ENCODE measurements at regions not wholly inside any gene's neighbourhood (a gene's known extent, or its start where the extent isn't known, plus 50 kb on each side); places are given as distances from the start of the nearest gene placed in this dataset.

DNA sequence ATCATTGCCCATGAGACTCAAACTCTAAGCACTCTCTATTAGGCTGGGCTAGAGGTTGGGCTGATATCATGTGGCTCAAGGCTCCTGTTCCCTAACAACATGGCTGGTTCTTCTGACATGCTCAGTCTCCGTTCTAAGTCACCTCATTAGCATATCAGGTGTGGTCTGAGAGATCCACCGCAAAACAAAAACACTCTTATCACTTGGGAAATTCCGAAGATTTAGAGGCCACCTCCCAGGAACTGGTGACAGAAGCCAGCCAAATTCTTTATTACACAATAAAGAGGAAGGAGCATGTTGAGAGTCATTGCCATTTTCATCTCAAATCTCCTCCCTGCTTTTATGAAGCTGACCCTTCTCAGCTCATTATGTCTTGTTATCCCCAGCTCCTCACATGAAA is 107.6 kb downstream of the MSX2 start:
- Mint-ChIP-seq H3K36me3 (no peaks in the 10 kb centered on the region), H3K27ac (no peak overlapping the region), H3K9me3 (peaks cover 4% of the 10 kb centered on the region), H3K4me1 (no peaks in the 10 kb centered on the region), H3K4me3 (no peak overlapping the region)
- ATAC-seq (no peak), DNase-seq (ENCODE audit: low spot score in 2 of 2) (no peak)

DNA sequence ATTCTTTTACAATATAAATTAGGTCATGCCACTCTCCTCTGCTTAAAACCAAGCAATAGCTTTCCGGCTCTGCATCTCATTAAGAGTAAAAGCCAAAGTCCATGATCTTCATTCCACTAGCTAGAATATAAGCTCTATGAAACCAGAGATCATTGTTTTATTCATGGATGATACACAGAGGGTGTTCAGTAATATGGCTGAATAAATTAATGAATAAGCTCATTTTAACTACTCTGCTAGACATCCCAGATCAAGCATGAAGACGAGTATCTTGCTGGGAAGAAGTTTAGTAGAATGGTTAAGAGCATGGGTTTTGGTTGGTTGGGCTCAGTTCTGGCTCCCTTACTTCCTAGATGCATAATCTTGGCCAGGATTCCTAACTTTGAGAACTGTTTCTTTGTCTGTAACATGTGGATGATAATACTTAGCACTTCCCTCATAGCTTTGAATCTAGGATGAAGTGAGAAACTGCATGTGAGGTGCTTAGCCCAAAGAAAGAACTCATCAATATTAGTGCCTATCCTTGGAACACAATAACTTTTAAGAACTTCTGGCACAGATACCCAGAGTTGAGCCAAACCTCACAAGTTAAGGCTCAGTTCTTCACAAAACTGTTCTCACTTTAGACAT is 106.8 kb downstream of the MSX2 start:
- DNase-seq (ENCODE audit: low spot score in 2 of 2) (no peak), ATAC-seq (no peak)
- H3K4me3 Mint-ChIP-seq, result no peak overlapping the region
- H3K36me3 Mint-ChIP-seq, result no peaks in the 10 kb centered on the region
- peaks cover 4% of the 10 kb centered on the region for H3K9me3 Mint-ChIP-seq
- H3K27ac Mint-ChIP-seq, result no peak overlapping the region
- no peaks in the 10 kb centered on the region for H3K4me1 Mint-ChIP-seq

DNA sequence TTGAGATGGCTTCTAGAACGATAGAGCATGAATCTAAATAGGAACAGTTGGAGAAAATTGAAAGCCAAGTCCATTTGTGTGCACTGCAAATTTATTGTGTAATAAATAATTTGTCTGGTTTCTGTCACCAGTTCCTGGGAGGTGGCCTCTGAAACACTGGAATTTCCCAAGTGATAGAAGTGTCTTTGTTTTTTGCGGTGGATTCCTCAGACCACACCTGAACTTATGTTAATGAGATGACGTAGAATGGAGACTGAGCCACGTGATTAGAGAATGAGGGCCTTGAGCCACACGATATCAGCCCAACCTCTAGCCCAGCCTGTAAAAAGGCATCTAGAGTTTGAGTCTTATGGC is 105.1 kb downstream of the MSX2 start:
- Mint-ChIP-seq H3K4me1 (no peaks in the 10 kb centered on the region), H3K4me3 (no peak overlapping the region), H3K36me3 (no peaks in the 10 kb centered on the region), H3K27ac (no peak overlapping the region), H3K9me3 (peaks cover 5% of the 10 kb centered on the region)
- ATAC-seq (no peak), DNase-seq (ENCODE audit: low spot score in 2 of 2) (no peak)

DNA sequence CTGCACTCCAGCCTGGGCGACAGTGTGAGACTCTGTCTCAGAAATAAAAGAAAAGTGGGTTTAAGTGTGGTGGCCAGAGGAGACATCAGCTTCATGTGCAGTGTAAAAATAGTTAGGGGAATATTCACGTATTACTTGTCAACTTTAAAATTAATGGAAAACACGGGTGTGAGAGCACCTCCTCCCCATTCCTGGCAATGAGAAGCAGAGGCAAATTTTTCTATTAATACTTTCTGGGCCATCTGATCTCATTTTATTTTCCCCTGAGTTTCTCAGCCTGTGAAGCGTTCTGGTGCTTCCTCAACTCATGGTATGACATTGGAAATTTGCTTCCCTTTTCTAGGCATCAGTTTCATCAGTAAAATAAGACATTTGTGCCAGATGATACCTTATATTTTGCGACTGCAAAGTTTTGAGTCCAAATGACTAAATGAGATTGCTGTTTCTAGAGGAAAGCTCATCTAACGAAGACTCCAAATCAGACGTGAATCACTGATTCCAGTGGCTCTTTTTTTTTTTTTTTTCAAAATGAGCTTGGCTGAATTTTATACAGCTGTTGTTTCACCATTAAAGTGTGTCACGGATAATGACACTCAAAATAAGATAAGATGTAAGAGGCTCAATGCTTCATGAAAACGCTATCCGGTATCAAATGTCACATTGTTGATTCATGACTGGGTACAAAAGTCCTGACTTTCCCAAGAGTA is 104.6 kb downstream of the MSX2 start:
- Mint-ChIP-seq H3K4me1 (no peaks in the 10 kb centered on the region), H3K4me3 (no peak overlapping the region), H3K9me3 (peaks cover 3% of the 10 kb centered on the region), H3K27ac (no peak overlapping the region), H3K36me3 (no peaks in the 10 kb centered on the region)
- DNase-seq (ENCODE audit: low spot score in 2 of 2), result no peak
- no peak for ATAC-seq

DNA sequence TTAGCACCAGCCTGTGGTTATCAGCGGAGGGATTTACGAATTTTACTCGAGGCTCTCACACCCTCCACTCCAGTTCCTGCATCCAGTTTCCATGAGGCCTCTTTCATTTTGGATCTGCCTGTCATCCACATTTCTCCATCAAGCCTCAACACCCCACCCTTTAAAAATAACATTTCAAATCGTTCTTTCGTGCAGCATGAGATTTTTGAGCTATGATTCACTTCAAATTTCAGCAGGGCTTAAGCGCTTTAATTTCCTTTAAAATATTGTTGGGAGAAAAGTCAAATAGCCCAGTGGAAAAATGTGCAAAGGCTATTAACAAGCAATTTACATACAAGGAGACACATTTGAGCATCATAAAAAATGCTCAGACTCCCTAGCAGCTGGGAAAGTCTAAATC is 103.2 kb downstream of the MSX2 start:
- Mint-ChIP-seq H3K36me3 (no peaks in the 10 kb centered on the region), H3K9me3 (peaks cover 3% of the 10 kb centered on the region), H3K4me3 (no peak overlapping the region), H3K27ac (no peak overlapping the region), H3K4me1 (no peaks in the 10 kb centered on the region)
- DNase-seq (ENCODE audit: low spot score in 2 of 2) (no peak), ATAC-seq (no peak)

DNA sequence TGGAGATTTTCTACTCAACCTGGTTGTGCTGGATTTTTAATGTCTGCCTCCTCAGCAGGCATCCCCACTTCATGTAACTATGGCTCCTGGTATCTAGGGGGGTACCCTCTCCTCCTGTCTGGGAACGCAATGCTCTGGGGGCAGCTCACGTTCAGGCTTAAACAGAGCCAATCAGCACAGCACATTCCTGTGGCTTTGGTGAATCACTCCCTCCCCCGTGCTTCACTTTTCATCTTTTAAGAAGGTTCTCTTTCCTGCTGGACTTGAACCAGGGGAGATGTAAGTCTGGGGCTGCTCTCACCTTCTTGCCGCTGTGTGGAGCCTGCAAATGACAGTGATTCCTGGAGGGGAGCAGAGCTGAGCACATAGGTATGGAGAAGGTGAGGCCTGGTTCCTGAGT is 101.2 kb downstream of the MSX2 start:
- Mint-ChIP-seq H3K27ac (no peak overlapping the region), H3K4me1 (no peaks in the 10 kb centered on the region), H3K36me3 (no peaks in the 10 kb centered on the region), H3K9me3 (peaks cover 10% of the 10 kb centered on the region), H3K4me3 (no peak overlapping the region)
- DNase-seq (ENCODE audit: low spot score in 2 of 2), result no peak
- ATAC-seq, result no peak

DNA sequence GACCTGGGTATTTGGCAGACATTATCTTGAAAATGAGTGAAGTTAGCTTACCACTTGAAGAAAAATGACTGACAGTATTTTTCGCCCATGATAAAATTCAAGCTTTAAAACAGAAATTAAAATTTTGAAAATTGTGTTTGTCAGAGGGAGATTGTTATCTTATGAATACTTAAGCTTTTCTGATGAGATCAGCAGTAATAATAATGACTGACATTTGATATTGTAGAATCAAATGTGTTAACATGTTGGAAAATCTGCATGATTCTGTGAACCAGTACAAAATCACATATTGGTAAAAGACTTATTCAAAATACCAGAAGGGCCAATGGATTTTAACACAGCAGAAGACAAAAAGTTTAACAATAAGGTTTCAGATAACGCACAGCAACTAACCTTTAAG is 94.0 kb downstream of the MSX2 start:
- Mint-ChIP-seq H3K27ac (no peak overlapping the region), H3K36me3 (no peaks in the 10 kb centered on the region), H3K9me3 (peaks cover 14% of the 10 kb centered on the region), H3K4me1 (no peaks in the 10 kb centered on the region), H3K4me3 (no peak overlapping the region)
- DNase-seq (ENCODE audit: low spot score in 2 of 2) (no peak), ATAC-seq (no peak)

DNA sequence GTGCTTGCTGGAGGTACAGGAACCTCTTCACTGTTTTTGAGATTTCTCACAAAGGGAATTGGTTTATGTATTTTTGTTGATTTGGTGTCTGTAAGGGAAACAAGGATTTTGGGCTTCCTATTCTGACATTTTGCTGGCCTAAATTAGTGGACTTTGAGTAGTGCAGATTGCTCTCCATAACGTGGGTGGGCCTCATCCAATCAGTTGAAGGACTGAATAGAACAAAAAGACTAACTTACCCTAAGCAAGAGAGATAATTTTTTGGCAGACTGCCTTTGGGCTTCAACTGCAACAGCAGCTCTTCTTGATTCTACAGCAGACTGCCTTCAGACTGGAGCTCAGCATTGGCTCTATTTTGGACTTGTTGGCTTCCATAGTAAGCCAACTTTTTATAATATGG is 93.2 kb downstream of the MSX2 start:
- no peak for DNase-seq (ENCODE audit: low spot score in 2 of 2)
- Mint-ChIP-seq H3K4me3 (no peak overlapping the region), H3K4me1 (no peaks in the 10 kb centered on the region), H3K27ac (no peak overlapping the region), H3K9me3 (peaks cover 14% of the 10 kb centered on the region), H3K36me3 (no peaks in the 10 kb centered on the region)
- no peak for ATAC-seq

DNA sequence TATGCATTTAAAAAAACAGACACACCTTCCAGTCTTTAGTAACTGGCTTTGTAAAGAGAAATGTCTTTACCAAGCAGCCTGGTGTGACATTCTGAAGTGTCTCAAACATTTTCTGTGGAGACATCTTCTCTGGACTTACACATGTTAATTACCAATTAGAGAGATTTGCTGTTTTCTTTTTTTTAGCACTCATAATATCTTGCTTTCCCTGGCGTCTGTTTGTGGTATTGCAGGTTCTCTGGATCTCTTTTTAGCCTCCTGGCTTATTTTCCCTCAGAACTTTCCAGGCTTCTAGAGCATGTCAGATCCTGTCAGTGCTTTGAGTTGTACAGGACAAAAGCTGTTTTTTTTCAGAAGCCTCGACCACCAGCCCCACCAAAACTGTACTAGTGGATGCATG is 92.5 kb downstream of the MSX2 start:
- no peaks in the 10 kb centered on the region for H3K4me1 Mint-ChIP-seq
- H3K9me3 Mint-ChIP-seq, result peaks cover 10% of the 10 kb centered on the region
- H3K4me3 Mint-ChIP-seq, result no peak overlapping the region
- no peak for ATAC-seq
- no peak overlapping the region for H3K27ac Mint-ChIP-seq
- no peak for DNase-seq (ENCODE audit: low spot score in 2 of 2)
- H3K36me3 Mint-ChIP-seq, result no peaks in the 10 kb centered on the region

DNA sequence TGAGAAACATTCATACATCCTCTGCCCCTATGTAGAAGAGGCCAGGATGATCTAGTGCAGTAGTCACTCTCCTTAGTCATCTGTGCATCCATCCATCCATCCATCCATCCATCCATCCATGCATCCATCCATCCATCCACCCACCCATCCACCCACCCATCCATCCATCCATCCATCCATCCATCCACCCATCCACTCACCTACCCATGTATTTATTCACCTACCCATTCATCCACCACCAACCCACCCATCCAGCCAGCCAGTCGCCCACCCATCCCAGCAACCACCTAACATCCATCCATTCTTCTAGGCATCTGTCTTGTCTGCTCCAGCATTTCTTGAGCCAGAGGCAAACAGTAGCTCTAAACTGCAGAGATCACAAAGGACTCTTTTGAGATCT is 87.1 kb downstream of the MSX2 start:
- DNase-seq (ENCODE audit: low spot score in 2 of 2), result no peak
- Mint-ChIP-seq H3K9me3 (peaks cover 6% of the 10 kb centered on the region), H3K4me3 (no peak overlapping the region), H3K4me1 (no peaks in the 10 kb centered on the region), H3K27ac (no peak overlapping the region), H3K36me3 (no peaks in the 10 kb centered on the region)
- no peak for ATAC-seq

DNA sequence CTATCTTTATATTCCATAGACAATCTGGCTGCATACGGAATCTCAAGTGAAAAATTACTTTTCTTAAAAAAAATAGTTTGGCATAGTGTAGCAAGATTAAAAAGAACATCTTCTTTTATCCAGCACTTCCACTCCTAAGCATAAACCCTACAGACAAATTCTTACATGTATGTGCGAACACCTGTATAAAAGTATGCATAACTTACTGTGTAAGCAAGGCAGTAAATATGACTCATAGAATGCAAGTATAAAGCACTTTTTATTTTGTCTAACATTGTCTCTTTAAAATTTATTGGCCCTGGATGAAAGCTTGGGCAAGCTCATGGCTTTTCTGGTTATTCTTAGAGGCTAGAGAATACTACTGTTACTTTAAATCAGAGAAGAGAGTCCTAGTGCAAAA is 86.4 kb downstream of the MSX2 start:
- DNase-seq (ENCODE audit: low spot score in 2 of 2), result no peak
- no peaks in the 10 kb centered on the region for H3K36me3 Mint-ChIP-seq
- H3K9me3 Mint-ChIP-seq, result peaks cover 2% of the 10 kb centered on the region
- no peaks in the 10 kb centered on the region for H3K4me1 Mint-ChIP-seq
- ATAC-seq, result no peak
- no peak overlapping the region for H3K4me3 Mint-ChIP-seq
- no peak overlapping the region for H3K27ac Mint-ChIP-seq

DNA sequence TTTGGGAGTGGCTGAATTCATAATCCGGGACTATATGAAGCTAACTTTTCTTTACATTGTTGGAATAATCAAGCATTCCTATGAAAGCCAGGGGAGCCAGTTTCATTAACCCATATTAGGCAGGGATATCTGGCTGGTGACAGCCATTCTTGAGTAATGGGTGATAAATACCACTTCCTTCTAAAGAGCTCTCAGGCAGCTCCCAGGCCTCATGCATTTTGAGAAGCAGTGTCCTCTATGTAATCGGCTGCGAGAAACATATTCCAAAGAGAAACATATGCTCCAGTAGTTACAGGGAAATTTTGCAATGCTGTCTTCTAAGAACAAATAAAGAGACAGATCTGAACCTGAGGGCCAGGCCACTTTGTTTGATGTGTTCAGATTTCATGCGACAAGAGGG is 83.1 kb downstream of the MSX2 start:
- Mint-ChIP-seq H3K4me3 (no peak overlapping the region), H3K36me3 (no peaks in the 10 kb centered on the region), H3K27ac (no peak overlapping the region), H3K4me1 (no peaks in the 10 kb centered on the region), H3K9me3 (no peaks in the 10 kb centered on the region)
- ATAC-seq (no peak), DNase-seq (ENCODE audit: low spot score in 2 of 2) (no peak)

DNA sequence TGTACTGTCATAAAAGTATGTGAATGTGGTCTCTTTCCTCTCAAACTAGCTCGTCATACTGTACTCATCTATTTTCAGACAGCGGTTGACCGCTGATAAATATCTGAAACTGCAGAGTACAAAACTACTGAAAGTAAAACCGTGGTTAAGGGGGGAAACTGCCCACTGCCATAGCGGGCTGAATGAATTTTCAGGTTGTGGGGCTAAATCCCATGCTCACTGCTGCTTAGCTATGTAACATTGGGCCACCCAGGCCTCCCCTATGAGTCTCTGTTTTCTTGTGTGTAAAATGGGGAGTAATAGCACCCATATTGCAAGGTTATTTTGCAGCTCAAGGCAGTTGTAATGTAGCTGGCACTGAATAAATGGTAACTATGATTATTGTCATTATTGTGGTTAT is 82.3 kb downstream of the MSX2 start:
- no peak overlapping the region for H3K4me3 Mint-ChIP-seq
- no peak overlapping the region for H3K27ac Mint-ChIP-seq
- no peaks in the 10 kb centered on the region for H3K9me3 Mint-ChIP-seq
- H3K36me3 Mint-ChIP-seq, result no peaks in the 10 kb centered on the region
- no peaks in the 10 kb centered on the region for H3K4me1 Mint-ChIP-seq
- DNase-seq (ENCODE audit: low spot score in 2 of 2) (no peak), ATAC-seq (no peak)

DNA sequence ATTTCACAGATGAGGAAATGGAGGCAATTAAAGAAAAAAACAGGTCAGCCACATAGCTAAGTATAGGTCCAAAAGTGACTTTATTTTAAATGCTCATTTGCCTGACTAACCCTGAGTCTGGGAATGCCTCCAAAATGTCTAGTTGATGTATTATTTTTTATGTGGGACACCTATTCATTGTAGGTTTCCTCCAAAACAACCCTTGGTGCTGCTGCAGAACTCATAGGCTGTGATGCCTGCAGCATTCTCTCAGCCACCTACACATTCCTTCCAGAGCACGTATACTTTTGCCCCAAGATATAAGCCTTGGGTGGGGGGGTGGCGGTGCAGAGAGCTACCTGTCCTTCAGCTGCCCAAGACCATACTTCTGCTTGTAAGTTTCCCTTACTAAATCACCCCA is 77.4 kb downstream of the MSX2 start:
- no peaks in the 10 kb centered on the region for H3K4me1 Mint-ChIP-seq
- no peak overlapping the region for H3K4me3 Mint-ChIP-seq
- H3K36me3 Mint-ChIP-seq, result no peaks in the 10 kb centered on the region
- DNase-seq (ENCODE audit: low spot score in 2 of 2) (no peak), ATAC-seq (no peak)
- no peaks in the 10 kb centered on the region for H3K9me3 Mint-ChIP-seq
- no peak overlapping the region for H3K27ac Mint-ChIP-seq

DNA sequence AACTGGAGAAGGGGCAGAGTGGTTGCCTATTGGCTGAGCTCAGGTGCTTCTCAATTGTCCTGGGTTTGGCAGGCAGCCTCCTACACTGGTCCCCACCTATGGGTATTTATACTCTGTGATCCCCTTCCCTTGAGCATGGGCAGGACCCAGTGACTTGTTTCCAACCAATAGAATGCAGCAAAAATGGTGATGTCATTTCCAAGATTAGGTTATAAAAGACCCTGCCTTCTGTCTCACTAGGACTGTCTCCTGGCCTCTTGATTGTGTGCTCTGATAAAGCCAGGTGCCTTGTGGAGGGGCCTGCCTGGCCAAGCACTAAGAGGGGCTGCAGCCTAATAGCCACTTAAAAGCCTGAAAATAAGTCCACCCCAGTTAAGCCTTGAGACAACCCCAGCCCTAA is 76.1 kb downstream of the MSX2 start:
- DNase-seq (ENCODE audit: low spot score in 2 of 2) (no peak), ATAC-seq (no peak)
- Mint-ChIP-seq H3K36me3 (no peaks in the 10 kb centered on the region), H3K9me3 (no peaks in the 10 kb centered on the region), H3K27ac (no peak overlapping the region), H3K4me1 (no peaks in the 10 kb centered on the region), H3K4me3 (no peak overlapping the region)

DNA sequence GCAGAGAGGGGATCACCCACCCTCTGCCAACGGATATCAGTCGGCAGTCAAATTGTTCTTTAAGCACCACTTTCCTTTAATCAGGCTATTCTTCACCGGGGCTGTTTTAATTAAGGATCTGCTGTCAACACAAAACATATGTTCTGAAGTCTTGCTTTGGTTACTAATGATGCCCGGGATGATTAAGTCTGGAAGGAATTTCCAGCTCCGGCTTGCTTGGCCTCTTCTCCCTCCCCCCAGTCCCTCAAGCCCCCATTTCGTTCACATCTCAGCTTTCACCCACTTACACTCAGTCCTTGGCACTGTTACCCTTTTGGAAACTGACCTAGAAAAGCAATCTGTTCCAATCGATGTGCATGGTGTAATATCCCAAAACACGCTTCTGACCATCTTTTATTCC is 74.7 kb downstream of the MSX2 start:
- no peak for ATAC-seq
- no peak for DNase-seq (ENCODE audit: low spot score in 2 of 2)
- H3K36me3 Mint-ChIP-seq, result no peaks in the 10 kb centered on the region
- H3K27ac Mint-ChIP-seq, result no peak overlapping the region
- H3K4me1 Mint-ChIP-seq, result no peaks in the 10 kb centered on the region
- H3K9me3 Mint-ChIP-seq, result no peaks in the 10 kb centered on the region
- H3K4me3 Mint-ChIP-seq, result no peak overlapping the region

DNA sequence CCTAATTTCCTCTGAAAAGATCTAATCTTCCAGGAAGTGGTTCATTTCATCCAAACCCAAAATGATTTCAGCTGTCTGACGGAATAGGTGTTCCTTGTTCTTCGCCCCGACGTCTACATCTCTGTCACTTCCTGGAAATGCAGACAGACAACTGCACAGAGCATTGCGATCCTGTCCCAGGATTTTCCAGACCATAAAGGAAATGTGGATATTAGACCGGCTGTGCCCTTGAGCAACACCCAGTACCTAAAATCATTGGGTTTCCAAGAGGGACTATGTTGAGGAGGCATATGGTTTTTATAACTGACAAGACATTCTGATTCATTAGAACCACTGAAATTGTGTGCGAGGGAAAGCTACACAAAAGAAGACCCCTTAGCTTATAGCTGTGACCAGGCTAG is 74.2 kb downstream of the MSX2 start:
- Mint-ChIP-seq H3K36me3 (no peaks in the 10 kb centered on the region), H3K4me1 (no peaks in the 10 kb centered on the region), H3K9me3 (no peaks in the 10 kb centered on the region), H3K27ac (no peak overlapping the region), H3K4me3 (no peak overlapping the region)
- DNase-seq (ENCODE audit: low spot score in 2 of 2) (no peak), ATAC-seq (no peak)

All from stimulated activated effector memory CD8-positive, alpha-beta T cell treated with anti-CD3 and anti-CD28 coated beads, Interleukin-12 subunit alpha, Interleukin-12 subunit beta, amount 100 ng/mL, for 72 hours (primary cell).